ENCODE measurements at regions not wholly inside any gene's neighbourhood (a gene's known extent, or its start where the extent isn't known, plus 50 kb on each side); places are given as distances from the start of the nearest gene placed in this dataset.

DNA sequence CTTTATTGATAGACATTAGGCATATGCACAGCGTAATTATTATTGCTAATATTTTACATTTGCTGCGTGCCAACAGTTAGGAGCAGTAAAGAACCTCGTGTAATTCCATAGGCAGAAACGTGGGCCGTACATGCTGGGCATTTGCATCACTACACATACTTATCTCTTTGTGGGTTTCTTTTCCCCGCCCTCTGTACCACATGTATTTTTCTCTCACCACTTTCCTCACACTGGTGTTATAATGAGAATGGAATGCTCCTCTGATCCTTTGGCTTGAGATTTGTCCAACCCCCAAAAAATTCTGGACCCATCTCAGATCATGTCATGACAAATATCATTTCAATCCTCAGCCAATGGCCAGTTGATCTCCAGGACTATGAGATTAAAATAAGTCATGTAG is 1952.6 kb upstream of the WWC1 start:
- TF ChIP-seq, protein P1, sequence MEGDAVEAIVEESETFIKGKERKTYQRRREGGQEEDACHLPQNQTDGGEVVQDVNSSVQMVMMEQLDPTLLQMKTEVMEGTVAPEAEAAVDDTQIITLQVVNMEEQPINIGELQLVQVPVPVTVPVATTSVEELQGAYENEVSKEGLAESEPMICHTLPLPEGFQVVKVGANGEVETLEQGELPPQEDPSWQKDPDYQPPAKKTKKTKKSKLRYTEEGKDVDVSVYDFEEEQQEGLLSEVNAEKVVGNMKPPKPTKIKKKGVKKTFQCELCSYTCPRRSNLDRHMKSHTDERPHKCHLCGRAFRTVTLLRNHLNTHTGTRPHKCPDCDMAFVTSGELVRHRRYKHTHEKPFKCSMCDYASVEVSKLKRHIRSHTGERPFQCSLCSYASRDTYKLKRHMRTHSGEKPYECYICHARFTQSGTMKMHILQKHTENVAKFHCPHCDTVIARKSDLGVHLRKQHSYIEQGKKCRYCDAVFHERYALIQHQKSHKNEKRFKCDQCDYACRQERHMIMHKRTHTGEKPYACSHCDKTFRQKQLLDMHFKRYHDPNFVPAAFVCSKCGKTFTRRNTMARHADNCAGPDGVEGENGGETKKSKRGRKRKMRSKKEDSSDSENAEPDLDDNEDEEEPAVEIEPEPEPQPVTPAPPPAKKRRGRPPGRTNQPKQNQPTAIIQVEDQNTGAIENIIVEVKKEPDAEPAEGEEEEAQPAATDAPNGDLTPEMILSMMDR (IDR thresholded peaks at IDR 0.05), result no peak
- no peak for TF ChIP-seq POLR2A (IDR thresholded peaks at IDR 0.05)
